ENCODE measurements at regions not wholly inside any gene's neighbourhood (a gene's known extent, or its start where the extent isn't known, plus 50 kb on each side); places are given as distances from the start of the nearest gene placed in this dataset.

DNA sequence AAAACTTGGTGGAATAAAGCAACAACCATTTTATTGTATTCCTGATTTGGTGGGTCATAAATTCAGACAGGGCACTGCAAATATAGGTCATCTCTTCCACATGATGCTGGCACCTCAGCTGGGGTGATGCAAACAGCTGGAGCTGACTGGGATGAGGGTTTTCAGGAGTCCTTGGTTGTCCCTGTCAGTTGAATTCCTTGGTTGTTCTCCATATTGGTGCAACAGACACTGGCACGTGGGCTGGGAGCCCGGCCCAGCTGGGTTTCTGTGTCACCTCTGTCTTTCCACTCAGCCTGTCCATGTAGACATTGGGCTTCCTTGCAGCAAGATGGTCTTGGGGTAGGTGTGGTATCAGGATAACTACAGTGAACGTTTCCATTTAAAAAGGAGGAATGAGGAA is 518.0 kb upstream of the MEF2C start:
- TF ChIP-seq, protein P1, sequence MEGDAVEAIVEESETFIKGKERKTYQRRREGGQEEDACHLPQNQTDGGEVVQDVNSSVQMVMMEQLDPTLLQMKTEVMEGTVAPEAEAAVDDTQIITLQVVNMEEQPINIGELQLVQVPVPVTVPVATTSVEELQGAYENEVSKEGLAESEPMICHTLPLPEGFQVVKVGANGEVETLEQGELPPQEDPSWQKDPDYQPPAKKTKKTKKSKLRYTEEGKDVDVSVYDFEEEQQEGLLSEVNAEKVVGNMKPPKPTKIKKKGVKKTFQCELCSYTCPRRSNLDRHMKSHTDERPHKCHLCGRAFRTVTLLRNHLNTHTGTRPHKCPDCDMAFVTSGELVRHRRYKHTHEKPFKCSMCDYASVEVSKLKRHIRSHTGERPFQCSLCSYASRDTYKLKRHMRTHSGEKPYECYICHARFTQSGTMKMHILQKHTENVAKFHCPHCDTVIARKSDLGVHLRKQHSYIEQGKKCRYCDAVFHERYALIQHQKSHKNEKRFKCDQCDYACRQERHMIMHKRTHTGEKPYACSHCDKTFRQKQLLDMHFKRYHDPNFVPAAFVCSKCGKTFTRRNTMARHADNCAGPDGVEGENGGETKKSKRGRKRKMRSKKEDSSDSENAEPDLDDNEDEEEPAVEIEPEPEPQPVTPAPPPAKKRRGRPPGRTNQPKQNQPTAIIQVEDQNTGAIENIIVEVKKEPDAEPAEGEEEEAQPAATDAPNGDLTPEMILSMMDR (IDR thresholded peaks at IDR 0.05; ENCODE audit: insufficient read depth, low read length, poor library complexity, severe bottlenecking) = no peak
- no peak for TF ChIP-seq EZH2phosphoT487 (conservative IDR thresholded peaks at IDR 0.05; ENCODE audit: low read length)

Measured in SU-DHL-6 (cell line).